ENCODE measurements at regions not wholly inside any gene's neighbourhood (a gene's known extent, or its start where the extent isn't known, plus 50 kb on each side); places are given as distances from the start of the nearest gene placed in this dataset.

DNA sequence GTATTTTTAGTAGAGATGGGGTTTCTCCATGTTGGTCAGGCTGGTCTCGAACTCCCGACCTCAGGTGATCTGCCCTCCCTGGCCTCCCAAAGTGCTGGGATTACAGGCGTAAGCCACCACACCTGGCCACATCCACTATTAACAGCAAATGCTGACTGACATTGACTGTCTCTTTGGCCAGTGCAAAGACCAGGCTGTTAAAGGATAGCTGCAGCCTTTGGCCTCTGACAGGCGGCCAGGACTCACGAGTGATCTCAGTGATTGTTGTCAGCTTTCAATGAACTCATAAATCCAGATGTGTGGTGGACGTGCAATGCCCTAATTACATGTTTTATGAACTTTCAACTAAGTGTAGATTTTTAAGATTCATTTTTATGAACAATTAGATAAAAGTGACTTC is 174.4 kb upstream of the EXOC2 start:
- no peak for TF ChIP-seq EZH2 (IDR thresholded peaks at IDR 0.05; ENCODE audit: borderline replicate concordance, low read length)
- TF ChIP-seq, protein P1, sequence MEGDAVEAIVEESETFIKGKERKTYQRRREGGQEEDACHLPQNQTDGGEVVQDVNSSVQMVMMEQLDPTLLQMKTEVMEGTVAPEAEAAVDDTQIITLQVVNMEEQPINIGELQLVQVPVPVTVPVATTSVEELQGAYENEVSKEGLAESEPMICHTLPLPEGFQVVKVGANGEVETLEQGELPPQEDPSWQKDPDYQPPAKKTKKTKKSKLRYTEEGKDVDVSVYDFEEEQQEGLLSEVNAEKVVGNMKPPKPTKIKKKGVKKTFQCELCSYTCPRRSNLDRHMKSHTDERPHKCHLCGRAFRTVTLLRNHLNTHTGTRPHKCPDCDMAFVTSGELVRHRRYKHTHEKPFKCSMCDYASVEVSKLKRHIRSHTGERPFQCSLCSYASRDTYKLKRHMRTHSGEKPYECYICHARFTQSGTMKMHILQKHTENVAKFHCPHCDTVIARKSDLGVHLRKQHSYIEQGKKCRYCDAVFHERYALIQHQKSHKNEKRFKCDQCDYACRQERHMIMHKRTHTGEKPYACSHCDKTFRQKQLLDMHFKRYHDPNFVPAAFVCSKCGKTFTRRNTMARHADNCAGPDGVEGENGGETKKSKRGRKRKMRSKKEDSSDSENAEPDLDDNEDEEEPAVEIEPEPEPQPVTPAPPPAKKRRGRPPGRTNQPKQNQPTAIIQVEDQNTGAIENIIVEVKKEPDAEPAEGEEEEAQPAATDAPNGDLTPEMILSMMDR (conservative IDR thresholded peaks at IDR 0.05 in 1 of 2, IDR thresholded peaks at IDR 0.05 in 1 of 2; ENCODE audit: extremely low read depth in 1 of 2, insufficient read depth in 1 of 2, low read depth in 1 of 2, low read length in 2 of 2), result no peak

Measured in mammary epithelial cell (primary cell).